OCI-LY7 (cell line): ENCODE measurements at regions not wholly inside any gene's neighbourhood (a gene's known extent, or its start where the extent isn't known, plus 50 kb on each side); places are given as distances from the start of the nearest gene placed in this dataset.
"Not testable (repeated sequence)": the region's sequence is repeated elsewhere in the genome, so short reads cannot be mapped to it uniquely, and the experiment has no call there.

Experiments used
- EZH2phosphoT487 ChIP-seq: fragments of 200-600 bp; sonication (generic); IDR thresholded peaks from 2 replicates; pipeline ENCODE4 v1.6.1; 2018; ENCODE audit warnings: low read depth, borderline replicate concordance, mild to moderate bottlenecking, mixed run types, antibody characterized with exemption, low read length, moderate library complexity, mixed read lengths
- TF ChIP-seq, protein P1 (sequence below): fragments of 200-600 bp; sonication (generic); conservative IDR thresholded peaks from 2 replicates; pipeline ENCODE4 v1.5.1; 2014; ENCODE audit warnings: mild to moderate bottlenecking, antibody characterized with exemption, low read length, moderate library complexity, mixed read lengths

DNA sequence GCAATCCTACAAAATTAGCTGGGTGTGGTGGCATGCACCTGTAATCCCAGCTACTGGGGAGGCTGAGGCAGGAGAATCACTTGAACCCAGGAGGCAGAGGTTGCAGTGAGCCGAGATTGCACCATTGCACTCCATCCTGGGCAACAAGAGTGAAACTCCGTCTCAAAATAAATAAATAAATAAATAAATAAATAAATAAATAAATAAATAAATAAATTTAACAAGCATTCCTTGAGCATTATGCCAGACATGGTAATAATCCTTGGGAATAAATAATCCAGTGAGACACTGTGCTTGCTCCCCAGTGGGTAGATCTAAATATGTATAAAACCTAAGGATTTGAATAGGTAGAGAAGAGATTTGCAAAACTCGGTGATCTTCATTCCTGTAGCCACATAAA is 228.4 kb downstream of the MAGEB5 start:
- TF ChIP-seq, protein P1, sequence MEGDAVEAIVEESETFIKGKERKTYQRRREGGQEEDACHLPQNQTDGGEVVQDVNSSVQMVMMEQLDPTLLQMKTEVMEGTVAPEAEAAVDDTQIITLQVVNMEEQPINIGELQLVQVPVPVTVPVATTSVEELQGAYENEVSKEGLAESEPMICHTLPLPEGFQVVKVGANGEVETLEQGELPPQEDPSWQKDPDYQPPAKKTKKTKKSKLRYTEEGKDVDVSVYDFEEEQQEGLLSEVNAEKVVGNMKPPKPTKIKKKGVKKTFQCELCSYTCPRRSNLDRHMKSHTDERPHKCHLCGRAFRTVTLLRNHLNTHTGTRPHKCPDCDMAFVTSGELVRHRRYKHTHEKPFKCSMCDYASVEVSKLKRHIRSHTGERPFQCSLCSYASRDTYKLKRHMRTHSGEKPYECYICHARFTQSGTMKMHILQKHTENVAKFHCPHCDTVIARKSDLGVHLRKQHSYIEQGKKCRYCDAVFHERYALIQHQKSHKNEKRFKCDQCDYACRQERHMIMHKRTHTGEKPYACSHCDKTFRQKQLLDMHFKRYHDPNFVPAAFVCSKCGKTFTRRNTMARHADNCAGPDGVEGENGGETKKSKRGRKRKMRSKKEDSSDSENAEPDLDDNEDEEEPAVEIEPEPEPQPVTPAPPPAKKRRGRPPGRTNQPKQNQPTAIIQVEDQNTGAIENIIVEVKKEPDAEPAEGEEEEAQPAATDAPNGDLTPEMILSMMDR, result not testable (repeated sequence)
- TF ChIP-seq EZH2phosphoT487, result not testable (repeated sequence)
